Left ventricle myocardium inferior (tissue), 1 donor: ENCODE measurements at regions not wholly inside any gene's neighbourhood (a gene's known extent, or its start where the extent isn't known, plus 50 kb on each side); places are given as distances from the start of the nearest gene placed in this dataset.

Experiments used
- DNase-seq: peaks from one replicate; pipeline ENCODE4 v3.0.0-alpha.2; 2020
- H3K27ac ChIP-seq: fragments of 200-600 bp; replicated peaks from 2 replicates; pipeline ENCODE4 v1.8.0; 2021
- H3K27me3 ChIP-seq: fragments of 200-600 bp; 2 replicates; pipeline ENCODE4 v1.8.0; 2021; ENCODE audit warnings: low read depth
- H3K36me3 ChIP-seq: fragments of 200-600 bp; 2 replicates; pipeline ENCODE4 v1.8.0; 2021
- H3K4me1 ChIP-seq: fragments of 200-600 bp; 2 replicates; pipeline ENCODE4 v1.8.0; 2021
- H3K4me3 ChIP-seq: fragments of 200-600 bp; 2 replicates; pipeline ENCODE4 v1.8.0; 2021; ENCODE audit warnings: mild to moderate bottlenecking, moderate library complexity
- H3K9me3 ChIP-seq: fragments of 200-600 bp; replicated peaks from 2 replicates; pipeline ENCODE4 v1.8.0; 2021
- intact Hi-C: fragments of 100-400 bp; cut with micrococcal nuclease; formaldehyde crosslinking; loops from one replicate; pipeline ENCODE4 v1.11.0; 2022
- TF ChIP-seq, protein P1 (sequence below): fragments of 200-600 bp; IDR thresholded peaks from 2 replicates; pipeline ENCODE4 v1.8.0; 2021; ENCODE audit warnings: antibody characterized with exemption, mild to moderate bottlenecking, borderline replicate concordance
- donor health status: DM: no; HTN: yes; CAD: no; lungs with severe emphysema.

DNA sequence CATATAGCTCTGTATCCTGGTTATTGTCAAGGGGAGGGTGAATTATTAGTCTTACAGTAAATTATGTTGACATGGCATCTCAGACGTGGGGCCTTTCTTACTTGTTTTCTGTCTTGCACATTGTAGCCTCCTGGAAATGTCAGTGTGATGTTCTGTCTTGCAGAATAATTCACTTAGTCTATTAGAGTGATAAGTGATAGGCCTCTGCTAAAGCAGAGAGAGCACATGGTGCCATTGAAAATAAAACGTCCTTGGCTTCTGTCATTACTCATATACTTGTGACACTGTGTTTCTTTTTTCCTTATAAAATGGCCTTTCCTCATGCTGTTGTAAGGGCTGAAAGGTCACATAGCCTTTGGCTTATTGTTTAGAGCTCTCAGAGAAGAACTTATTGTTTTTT, 531.0 kb downstream of the EPM2A start:
- DNase-seq: no peak
- H3K27ac ChIP-seq: no peak overlapping the region
- no peak overlapping the region for H3K4me3 ChIP-seq
- no peaks in the 10 kb centered on the region for H3K9me3 ChIP-seq
- H3K36me3 ChIP-seq: no peaks in the 10 kb centered on the region
- TF ChIP-seq, protein P1, sequence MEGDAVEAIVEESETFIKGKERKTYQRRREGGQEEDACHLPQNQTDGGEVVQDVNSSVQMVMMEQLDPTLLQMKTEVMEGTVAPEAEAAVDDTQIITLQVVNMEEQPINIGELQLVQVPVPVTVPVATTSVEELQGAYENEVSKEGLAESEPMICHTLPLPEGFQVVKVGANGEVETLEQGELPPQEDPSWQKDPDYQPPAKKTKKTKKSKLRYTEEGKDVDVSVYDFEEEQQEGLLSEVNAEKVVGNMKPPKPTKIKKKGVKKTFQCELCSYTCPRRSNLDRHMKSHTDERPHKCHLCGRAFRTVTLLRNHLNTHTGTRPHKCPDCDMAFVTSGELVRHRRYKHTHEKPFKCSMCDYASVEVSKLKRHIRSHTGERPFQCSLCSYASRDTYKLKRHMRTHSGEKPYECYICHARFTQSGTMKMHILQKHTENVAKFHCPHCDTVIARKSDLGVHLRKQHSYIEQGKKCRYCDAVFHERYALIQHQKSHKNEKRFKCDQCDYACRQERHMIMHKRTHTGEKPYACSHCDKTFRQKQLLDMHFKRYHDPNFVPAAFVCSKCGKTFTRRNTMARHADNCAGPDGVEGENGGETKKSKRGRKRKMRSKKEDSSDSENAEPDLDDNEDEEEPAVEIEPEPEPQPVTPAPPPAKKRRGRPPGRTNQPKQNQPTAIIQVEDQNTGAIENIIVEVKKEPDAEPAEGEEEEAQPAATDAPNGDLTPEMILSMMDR: no peak
- intact Hi-C loops: no loop called here
- H3K4me1 ChIP-seq: no peaks in the 10 kb centered on the region
- H3K27me3 ChIP-seq: no peaks in the 10 kb centered on the region

DNA sequence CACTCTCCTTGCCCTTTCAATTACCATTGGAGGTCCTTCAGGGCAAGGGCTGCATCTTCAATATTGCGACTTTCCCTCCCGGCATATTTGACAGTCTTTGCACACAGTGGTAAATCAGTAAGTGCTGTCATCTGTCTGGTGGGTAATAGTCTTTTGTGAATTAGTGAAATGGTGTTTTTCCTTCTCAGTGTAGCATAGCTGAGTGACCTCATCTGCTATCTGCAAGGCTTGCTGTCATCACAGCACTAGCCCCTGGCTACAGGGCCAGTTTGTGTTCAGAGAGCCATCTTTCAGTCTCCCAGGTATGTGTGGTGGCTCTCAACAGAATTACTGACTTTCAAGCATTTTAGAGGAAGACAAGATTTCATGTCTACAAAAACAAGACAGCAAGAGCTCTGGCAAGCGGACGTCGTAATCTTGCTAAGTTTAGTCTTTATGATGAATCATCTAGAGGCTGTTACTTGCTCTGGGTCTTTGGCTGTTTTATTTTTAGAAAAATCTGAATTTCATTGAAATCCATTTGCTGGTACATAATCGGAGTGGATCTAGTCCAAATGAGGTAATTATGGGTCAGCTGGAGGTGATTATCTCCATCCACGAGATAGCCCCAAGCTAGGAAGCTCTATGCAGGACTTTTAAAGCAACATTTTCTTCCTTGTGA, 528.9 kb downstream of the EPM2A start:
- Histone ChIP-seq H3K36me3 (no peaks in the 10 kb centered on the region), H3K4me3 (no peak overlapping the region), H3K27me3 (no peaks in the 10 kb centered on the region), H3K9me3 (no peaks in the 10 kb centered on the region), H3K4me1 (no peaks in the 10 kb centered on the region), H3K27ac (peak overlapping the region; percentile 38)
- TF ChIP-seq, protein P1: no peak
- no peak for DNase-seq
- intact Hi-C loops: no loop called here

DNA sequence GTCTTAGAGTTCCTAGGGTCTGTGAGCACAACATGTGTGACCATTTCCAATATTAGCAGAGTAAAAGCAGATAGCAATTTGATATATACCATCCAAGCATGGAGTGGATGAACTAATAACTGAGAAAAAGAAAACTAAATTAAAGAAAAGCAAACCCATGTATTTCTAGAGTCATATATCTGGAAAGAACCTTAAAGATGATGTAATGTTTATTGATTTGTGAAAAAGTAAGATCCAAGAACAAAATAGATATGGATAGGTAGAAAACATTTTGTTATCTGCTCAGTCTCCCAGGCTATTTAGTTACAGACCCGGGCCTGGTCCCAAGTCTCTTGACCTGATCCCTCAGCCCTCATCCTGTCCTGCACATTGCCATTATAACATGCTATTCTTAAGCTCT, 526.8 kb downstream of the EPM2A start:
- H3K4me1 ChIP-seq: peaks cover 7% of the 10 kb centered on the region
- no peak overlapping the region for H3K4me3 ChIP-seq
- H3K27ac ChIP-seq: no peak overlapping the region
- intact Hi-C loops: no loop called here
- no peaks in the 10 kb centered on the region for H3K9me3 ChIP-seq
- no peak for DNase-seq
- no peaks in the 10 kb centered on the region for H3K27me3 ChIP-seq
- TF ChIP-seq, protein P1: no peak
- H3K36me3 ChIP-seq: no peaks in the 10 kb centered on the region

DNA sequence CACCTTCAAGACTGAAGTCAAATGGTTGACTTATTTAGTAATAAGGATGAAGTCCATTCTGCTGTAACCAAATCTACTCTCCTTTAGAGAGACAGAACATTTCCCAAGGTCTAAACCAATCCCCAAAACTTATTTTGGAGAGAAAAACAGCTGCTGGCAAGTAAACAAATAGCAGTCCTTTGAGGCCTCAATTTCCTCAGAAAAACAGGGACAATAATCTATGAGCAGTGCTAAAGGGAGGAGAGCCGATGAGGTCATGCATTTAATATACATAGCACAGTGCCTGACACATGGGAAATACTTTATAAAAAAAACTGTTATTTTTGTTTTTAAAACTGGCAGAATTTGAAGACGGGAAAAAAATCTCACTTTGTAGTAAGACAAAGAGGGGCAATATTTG, 526.0 kb downstream of the EPM2A start:
- Histone ChIP-seq H3K36me3 (no peaks in the 10 kb centered on the region), H3K4me1 (peaks cover 10% of the 10 kb centered on the region), H3K4me3 (no peak overlapping the region), H3K9me3 (no peaks in the 10 kb centered on the region), H3K27me3 (no peaks in the 10 kb centered on the region), H3K27ac (no peak overlapping the region)
- TF ChIP-seq, protein P1: no peak
- intact Hi-C loops: no loop called here
- no peak for DNase-seq

DNA sequence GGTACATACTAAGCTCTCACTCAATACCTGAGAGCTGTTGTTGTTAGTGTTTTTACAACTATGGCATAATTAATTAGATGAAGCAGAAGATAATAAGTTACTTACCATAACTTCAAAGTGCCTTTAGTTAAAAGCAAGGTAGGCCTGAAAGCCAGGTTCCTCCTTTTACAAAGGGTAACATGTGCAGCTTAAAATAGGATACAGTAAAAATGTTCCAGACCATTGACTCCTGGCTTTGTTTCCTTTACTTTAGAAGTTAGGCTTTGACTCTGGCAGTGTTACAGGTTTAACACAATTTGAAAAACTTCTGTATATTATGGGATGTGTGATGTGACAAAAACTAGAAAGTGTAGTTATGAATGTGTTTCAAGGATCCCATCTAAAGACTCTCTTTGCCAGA, 522.5 kb downstream of the EPM2A start:
- no peak overlapping the region for H3K27ac ChIP-seq
- no peaks in the 10 kb centered on the region for H3K36me3 ChIP-seq
- intact Hi-C loops: loop anchor here (10.0 kb wide), 1 partner anchor 628 kb away; no protein-coding TSS in a partner anchor
- H3K4me1 ChIP-seq: peaks cover 10% of the 10 kb centered on the region
- no peak for DNase-seq
- H3K27me3 ChIP-seq: no peaks in the 10 kb centered on the region
- H3K4me3 ChIP-seq: no peak overlapping the region
- TF ChIP-seq, protein P1: no peak
- no peaks in the 10 kb centered on the region for H3K9me3 ChIP-seq
